Panc1 (cell line): ENCODE measurements at regions not wholly inside any gene's neighbourhood (a gene's known extent, or its start where the extent isn't known, plus 50 kb on each side); places are given as distances from the start of the nearest gene placed in this dataset.
"Not testable (repeated sequence)": the region's sequence is repeated elsewhere in the genome, so short reads cannot be mapped to it uniquely, and the experiment has no call there.

Experiments used
- ATAC-seq: fragments of 200-7000 bp; cut with Tn5 transposase; 2 replicates; pipeline ENCODE4 v1.9.1; 2020; ENCODE audit warnings: mild to moderate bottlenecking, moderate library complexity
- BruUV-seq: library from RNA; stranded (reverse); fragments of 400-500 nt; replicated peaks from 2 replicates; lab custom pipeline; 2021; lab: Mats Ljungman, UMichigan
- CTCF ChIA-PET: fragments of 300-600 bp; sonication (Branson Sonifier 250); formaldehyde crosslinking; loops from one replicate; lab custom pipeline; 2022; ENCODE audit warnings: antibody characterized with exemption; lab: Charles Lee
- POLR2A ChIA-PET: fragments of 300-600 bp; sonication (Branson Sonifier 250); formaldehyde crosslinking; loops from one replicate; lab custom pipeline; 2022; ENCODE audit warnings: antibody characterized with exemption; lab: Charles Lee
- DNase-seq: peaks from one replicate; pipeline ENCODE4 v3.0.0-alpha.2; 2010; ENCODE audit warnings: low read depth, low spot score
- H3K27ac ChIP-seq: 2 replicates; pipeline ENCODE4 v1.5.1; 2011; ENCODE audit warnings: mild to moderate bottlenecking, low read length, inconsistent platforms
- H3K27me3 ChIP-seq: fragments of 200-500 bp; sonication (Bioruptor generic); 2 replicates; pipeline ENCODE4 v1.6.0; 2014; ENCODE audit warnings: low read length, inconsistent platforms; ENCODE audit not compliant: control insufficient read depth, insufficient read depth
- H3K36me3 ChIP-seq: fragments of 200-500 bp; sonication (Bioruptor generic); 2 replicates; pipeline ENCODE4 v1.5.1; 2014; ENCODE audit warnings: inconsistent platforms, mild to moderate bottlenecking, low read length, moderate library complexity; ENCODE audit not compliant: control insufficient read depth, insufficient read depth
- H3K4me1 ChIP-seq: 2 replicates; pipeline ENCODE4 v1.5.1; 2011; ENCODE audit warnings: inconsistent platforms, mild to moderate bottlenecking, low read length, moderate library complexity; ENCODE audit not compliant: control insufficient read depth, insufficient read depth
- H3K4me3 ChIP-seq, 2 experiments: 2 replicates each; pipeline ENCODE4 v1.5.1; 2011 to 2012; ENCODE audit warnings: low read depth in 2 of 2, low read length in 2 of 2, mild to moderate bottlenecking in 2 of 2, inconsistent platforms in 1 of 2, moderate library complexity in 1 of 2
- H3K9me3 ChIP-seq: fragments of 200-500 bp; sonication (Bioruptor generic); 2 replicates; pipeline ENCODE4 v1.5.1; 2014; ENCODE audit warnings: low read depth, mild to moderate bottlenecking, inconsistent platforms, low read length, moderate library complexity; ENCODE audit not compliant: control insufficient read depth, insufficient read depth
- POLR2AphosphoS5 ChIP-seq: IDR thresholded peaks from 2 replicates; pipeline ENCODE4 v1.6.1; 2012; ENCODE audit warnings: mild to moderate bottlenecking, low read depth, low read length, moderate library complexity
- SIN3A ChIP-seq: IDR thresholded peaks from 2 replicates; pipeline ENCODE4 v1.6.1; 2012; ENCODE audit warnings: low read depth, mild to moderate bottlenecking, low read length, moderate library complexity, borderline replicate concordance; ENCODE audit not compliant: insufficient read depth
- TCF7L2 ChIP-seq: IDR thresholded peaks from 2 replicates; pipeline ENCODE4 v1.6.1; 2011; ENCODE audit warnings: mild to moderate bottlenecking, low read depth, low read length, inconsistent platforms
- in situ Hi-C: cut with HindIII; loops from 2 replicates; pipeline ENCODE4 v1.10.0; 2016; ENCODE audit warnings: low sequenced_read_pairs, low pct_unique_long_range_greater_than_20kb
- intact Hi-C: fragments of 100-400 bp; cut with micrococcal nuclease; formaldehyde crosslinking; loops from one replicate; pipeline ENCODE4 v1.10.0; 2022; ENCODE audit not compliant: unreplicated experiment
- TF ChIP-seq, protein P1 (sequence below): fragments of 450-650 bp; IDR thresholded peaks from 2 replicates; pipeline ENCODE4 v1.5.1; 2017; ENCODE audit warnings: mild to moderate bottlenecking
- TF ChIP-seq, protein P2 (sequence below), 2 experiments: IDR thresholded peaks; 2 replicates each; pipeline ENCODE4 v1.6.1; 2011 to 2012; ENCODE audit warnings: low read depth in 2 of 2, control low read depth in 1 of 2, low read length in 1 of 2, mild to moderate bottlenecking in 1 of 2, moderate library complexity in 1 of 2; ENCODE audit not compliant: insufficient read depth in 1 of 2

DNA sequence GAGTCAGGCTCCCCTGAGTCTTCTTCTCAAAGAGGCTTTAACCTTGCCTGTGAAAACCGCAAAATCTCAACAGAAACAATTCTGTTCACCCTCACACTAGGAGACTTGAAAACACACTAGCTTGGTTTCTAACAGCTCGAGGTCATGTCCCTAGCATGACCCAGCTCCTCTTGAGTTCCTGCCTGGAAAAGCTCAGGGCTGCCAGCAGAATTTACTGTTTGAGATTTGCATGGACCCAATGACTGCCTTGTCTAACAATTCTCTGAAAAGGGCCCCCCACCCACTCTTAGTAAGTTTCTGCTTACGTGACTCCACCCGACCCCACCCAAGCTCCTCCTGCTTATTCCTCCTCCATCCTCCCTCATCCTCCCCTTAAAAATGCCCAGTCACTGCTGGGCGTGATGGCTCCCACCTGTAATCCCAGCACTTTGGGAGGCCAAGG, 85.1 kb upstream of the KMT2C start:
- Histone ChIP-seq H3K27ac (no peak overlapping the region), H3K4me3 (no peak overlapping the region), H3K36me3 (no peaks in the 10 kb centered on the region), H3K27me3 (no peaks in the 10 kb centered on the region), H3K9me3 (peaks cover 11% of the 10 kb centered on the region; the same call in 1 of the 2 replicates), H3K4me1 (peaks cover 13% of the 10 kb centered on the region)
- ChIA-PET CTCF (no interaction called here), POLR2A (no interaction called here)
- DNase-seq (no peak), ATAC-seq (no peak)
- no TSS peak for BruUV-seq
- in situ Hi-C loops (no loop called here), intact Hi-C loops (no loop called here)
- TF ChIP-seq POLR2AphosphoS5 (no peak), TCF7L2 (no peak)
- TF ChIP-seq, protein P1, sequence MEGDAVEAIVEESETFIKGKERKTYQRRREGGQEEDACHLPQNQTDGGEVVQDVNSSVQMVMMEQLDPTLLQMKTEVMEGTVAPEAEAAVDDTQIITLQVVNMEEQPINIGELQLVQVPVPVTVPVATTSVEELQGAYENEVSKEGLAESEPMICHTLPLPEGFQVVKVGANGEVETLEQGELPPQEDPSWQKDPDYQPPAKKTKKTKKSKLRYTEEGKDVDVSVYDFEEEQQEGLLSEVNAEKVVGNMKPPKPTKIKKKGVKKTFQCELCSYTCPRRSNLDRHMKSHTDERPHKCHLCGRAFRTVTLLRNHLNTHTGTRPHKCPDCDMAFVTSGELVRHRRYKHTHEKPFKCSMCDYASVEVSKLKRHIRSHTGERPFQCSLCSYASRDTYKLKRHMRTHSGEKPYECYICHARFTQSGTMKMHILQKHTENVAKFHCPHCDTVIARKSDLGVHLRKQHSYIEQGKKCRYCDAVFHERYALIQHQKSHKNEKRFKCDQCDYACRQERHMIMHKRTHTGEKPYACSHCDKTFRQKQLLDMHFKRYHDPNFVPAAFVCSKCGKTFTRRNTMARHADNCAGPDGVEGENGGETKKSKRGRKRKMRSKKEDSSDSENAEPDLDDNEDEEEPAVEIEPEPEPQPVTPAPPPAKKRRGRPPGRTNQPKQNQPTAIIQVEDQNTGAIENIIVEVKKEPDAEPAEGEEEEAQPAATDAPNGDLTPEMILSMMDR, result no peak

DNA sequence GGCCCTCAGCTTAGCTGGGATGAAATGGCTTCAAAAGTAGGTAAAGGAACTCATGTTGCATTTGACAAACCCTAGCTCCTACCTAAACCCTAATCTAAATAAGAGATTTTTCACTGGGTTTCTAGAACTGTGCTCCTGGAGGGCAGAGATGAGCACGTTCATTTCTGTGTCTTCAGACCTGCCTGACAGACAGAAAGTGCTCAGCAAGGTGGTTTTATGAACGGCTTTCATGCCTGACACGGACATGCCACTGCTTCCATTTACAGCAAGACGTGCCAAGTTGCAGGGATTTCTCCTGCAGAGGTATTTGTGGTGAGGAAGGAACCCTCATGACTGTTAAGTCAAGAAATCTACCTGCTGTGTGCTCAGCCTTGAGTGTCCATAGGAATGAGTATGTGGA, 83.5 kb upstream of the KMT2C start:
- H3K27ac ChIP-seq, result no peak overlapping the region
- H3K9me3 ChIP-seq, result peaks cover 11% of the 10 kb centered on the region; the same call in 1 of the 2 replicates
- intact Hi-C loops, result no loop called here
- ATAC-seq (no peak), DNase-seq (no peak)
- in situ Hi-C loops, result no loop called here
- no TSS peak for BruUV-seq
- no peaks in the 10 kb centered on the region for H3K36me3 ChIP-seq
- CTCF ChIA-PET, result no interaction called here
- no peaks in the 10 kb centered on the region for H3K27me3 ChIP-seq
- TF ChIP-seq SIN3A (no peak), POLR2AphosphoS5 (no peak), TCF7L2 (no peak)
- POLR2A ChIA-PET, result interaction anchor here (0.5 kb wide), 1 partner anchor 498 kb away, joined by 9 read pairs; no protein-coding TSS in a partner anchor
- peaks cover 13% of the 10 kb centered on the region for H3K4me1 ChIP-seq
- H3K4me3 ChIP-seq, result no peak overlapping the region

DNA sequence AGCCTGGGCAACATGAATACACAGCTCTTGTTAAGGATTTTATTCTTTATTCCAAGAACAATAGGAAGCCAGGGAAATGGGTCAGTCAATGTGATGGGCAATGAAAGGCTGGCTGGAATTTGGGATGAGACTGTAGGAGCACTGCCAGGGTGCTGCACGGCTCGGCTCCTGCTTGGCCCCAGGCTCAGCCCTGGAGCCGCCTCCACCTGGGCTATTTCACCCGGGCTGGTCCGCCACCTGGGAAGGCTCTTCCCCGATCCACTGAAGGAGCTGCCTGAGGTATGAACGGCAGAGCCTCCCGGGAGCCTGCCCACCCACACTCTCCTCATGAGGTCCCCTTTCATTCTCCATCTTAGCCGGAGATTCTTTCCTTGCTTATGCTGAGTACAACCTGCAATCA, 80.4 kb upstream of the KMT2C start:
- POLR2A ChIA-PET, result no interaction called here
- intact Hi-C loops, result no loop called here
- H3K9me3 ChIP-seq, result peaks cover 11% of the 10 kb centered on the region; the same call in 1 of the 2 replicates
- no peak for ATAC-seq
- H3K36me3 ChIP-seq, result no peaks in the 10 kb centered on the region
- no peaks in the 10 kb centered on the region for H3K27me3 ChIP-seq
- CTCF ChIA-PET, result no interaction called here
- BruUV-seq, result no TSS peak
- in situ Hi-C loops, result no loop called here
- H3K4me3 ChIP-seq, result no peak overlapping the region
- TF ChIP-seq, protein P1, result no peak
- TF ChIP-seq, protein P2, sequence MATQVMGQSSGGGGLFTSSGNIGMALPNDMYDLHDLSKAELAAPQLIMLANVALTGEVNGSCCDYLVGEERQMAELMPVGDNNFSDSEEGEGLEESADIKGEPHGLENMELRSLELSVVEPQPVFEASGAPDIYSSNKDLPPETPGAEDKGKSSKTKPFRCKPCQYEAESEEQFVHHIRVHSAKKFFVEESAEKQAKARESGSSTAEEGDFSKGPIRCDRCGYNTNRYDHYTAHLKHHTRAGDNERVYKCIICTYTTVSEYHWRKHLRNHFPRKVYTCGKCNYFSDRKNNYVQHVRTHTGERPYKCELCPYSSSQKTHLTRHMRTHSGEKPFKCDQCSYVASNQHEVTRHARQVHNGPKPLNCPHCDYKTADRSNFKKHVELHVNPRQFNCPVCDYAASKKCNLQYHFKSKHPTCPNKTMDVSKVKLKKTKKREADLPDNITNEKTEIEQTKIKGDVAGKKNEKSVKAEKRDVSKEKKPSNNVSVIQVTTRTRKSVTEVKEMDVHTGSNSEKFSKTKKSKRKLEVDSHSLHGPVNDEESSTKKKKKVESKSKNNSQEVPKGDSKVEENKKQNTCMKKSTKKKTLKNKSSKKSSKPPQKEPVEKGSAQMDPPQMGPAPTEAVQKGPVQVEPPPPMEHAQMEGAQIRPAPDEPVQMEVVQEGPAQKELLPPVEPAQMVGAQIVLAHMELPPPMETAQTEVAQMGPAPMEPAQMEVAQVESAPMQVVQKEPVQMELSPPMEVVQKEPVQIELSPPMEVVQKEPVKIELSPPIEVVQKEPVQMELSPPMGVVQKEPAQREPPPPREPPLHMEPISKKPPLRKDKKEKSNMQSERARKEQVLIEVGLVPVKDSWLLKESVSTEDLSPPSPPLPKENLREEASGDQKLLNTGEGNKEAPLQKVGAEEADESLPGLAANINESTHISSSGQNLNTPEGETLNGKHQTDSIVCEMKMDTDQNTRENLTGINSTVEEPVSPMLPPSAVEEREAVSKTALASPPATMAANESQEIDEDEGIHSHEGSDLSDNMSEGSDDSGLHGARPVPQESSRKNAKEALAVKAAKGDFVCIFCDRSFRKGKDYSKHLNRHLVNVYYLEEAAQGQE (IDR thresholded peaks at IDR 0.05; ENCODE audit: insufficient read depth in 1 of 2, low read depth in 2 of 2, low read length in 1 of 2), result no peak
- TF ChIP-seq SIN3A (no peak), TCF7L2 (no peak)
- H3K4me1 ChIP-seq, result no peaks in the 10 kb centered on the region; the same call in 1 of the 2 replicates
- no peak overlapping the region for H3K27ac ChIP-seq
- DNase-seq, result no peak

DNA sequence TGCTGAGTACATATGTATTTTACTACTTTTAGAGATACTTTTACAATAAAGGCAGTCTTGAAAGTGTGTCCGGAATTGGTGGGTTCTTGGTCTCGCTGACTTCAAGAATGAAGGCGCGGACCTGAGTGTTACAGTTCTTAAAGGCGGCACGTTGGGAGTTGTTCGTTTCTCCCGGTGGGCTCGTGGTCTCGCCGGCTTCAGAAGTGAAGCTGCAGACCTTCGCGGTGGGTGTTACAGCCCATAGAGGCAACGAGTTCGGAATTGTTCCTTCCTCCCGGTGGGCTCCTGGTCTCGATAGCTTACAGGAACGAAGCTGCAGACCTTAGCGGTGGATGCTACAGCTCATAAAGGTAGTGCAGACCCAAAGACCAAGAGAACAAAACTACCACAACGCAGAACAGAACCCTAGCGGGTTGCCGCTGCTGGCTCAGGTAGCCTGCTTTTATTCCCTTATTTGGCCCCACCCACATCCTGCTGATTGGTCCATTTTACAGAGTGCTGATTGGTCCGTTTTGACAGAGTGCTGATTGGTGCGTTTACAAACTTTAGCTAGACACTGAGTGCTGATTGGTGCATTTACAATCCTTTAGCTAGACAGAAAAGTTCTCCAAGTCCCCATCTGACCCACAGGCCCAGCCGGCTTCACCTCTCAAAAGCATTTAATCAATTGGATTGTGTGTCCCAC, 79.6 kb upstream of the KMT2C start:
- H3K36me3 ChIP-seq, POLR2A ChIA-PET, DNase-seq, H3K27ac ChIP-seq, CTCF ChIA-PET, H3K27me3 ChIP-seq, in situ Hi-C loops, H3K4me1 ChIP-seq, intact Hi-C loops, ATAC-seq, H3K4me3 ChIP-seq, BruUV-seq: not testable (repeated sequence)
- peaks cover 11% of the 10 kb centered on the region; the same call in 1 of the 2 replicates for H3K9me3 ChIP-seq
